HCT116 (cell line): ENCODE measurements at regions not wholly inside any gene's neighbourhood (a gene's known extent, or its start where the extent isn't known, plus 50 kb on each side); places are given as distances from the start of the nearest gene placed in this dataset.

Experiments used
- ATAC-seq: fragments of 200-7000 bp; cut with Tn5 transposase; 2 replicates; pipeline ENCODE4 v1.9.1; 2020; ENCODE audit warnings: mild to moderate bottlenecking, moderate library complexity
- BruUV-seq: library from RNA; stranded (reverse); fragments of 400-500 nt; replicated peaks from 2 replicates; lab custom pipeline; 2021; lab: Mats Ljungman, UMichigan
- CTCF ChIA-PET: fragments of 300-600 bp; sonication (Branson Sonifier 250); formaldehyde crosslinking; loops from one replicate; lab custom pipeline; 2021; ENCODE audit warnings: antibody characterized with exemption; lab: Charles Lee
- POLR2A ChIA-PET: fragments of 300-600, 350-600 bp; sonication (Branson Sonifier 250); formaldehyde crosslinking; loops from one replicate; lab custom pipeline; 2021; ENCODE audit warnings: antibody characterized with exemption; lab: Charles Lee
- RAD21 ChIA-PET, 2 experiments: fragments of 300-600 bp; sonication (Branson Sonifier 250); formaldehyde crosslinking; loops; one replicate each; lab custom pipeline; 2023; ENCODE audit warnings: low total read pairs in 2 of 2; ENCODE audit not compliant: uncharacterized antibody in 2 of 2, unreplicated experiment in 2 of 2, low non-redundant PET in 1 of 2; lab: Charles Lee
- DNase-seq: peaks from one replicate; pipeline ENCODE4 v3.0.0-alpha.2; 2010; ENCODE audit warnings: low read depth, low spot score
- H2AFZ ChIP-seq: fragments of 200-600 bp; shearing (Covaris generic), sonication (generic); 2 replicates; pipeline ENCODE4 v1.6.1; 2017; ENCODE audit warnings: low read depth, mixed run types, mixed read lengths, antibody characterized with exemption, low read length; ENCODE audit not compliant: poor library complexity, severe bottlenecking
- H3K27ac ChIP-seq: 2 replicates; pipeline ENCODE4 v1.5.1; 2012; ENCODE audit warnings: low read depth, low read length
- H3K27me3 ChIP-seq: fragments of 200-600 bp; sonication (generic); 2 replicates; pipeline ENCODE4 v1.6.1; 2016; ENCODE audit warnings: mixed run types, low read length, mixed read lengths; ENCODE audit not compliant: insufficient read depth
- H3K36me3 ChIP-seq, 2 experiments: fragments of 200-500 bp in 1 of 2; fragments of 200-600 bp in 1 of 2; sonication (Bioruptor generic) in 1 of 2; sonication (generic) in 1 of 2; 2 replicates each; pipeline versions ENCODE4 v1.5.1 to v1.6.1; 2014 to 2016; ENCODE audit warnings: low read length in 2 of 2, inconsistent platforms in 1 of 2, mixed read lengths in 1 of 2, mixed run types in 1 of 2; ENCODE audit not compliant: insufficient read depth in 2 of 2, control insufficient read depth in 1 of 2
- H3K4me1 ChIP-seq, 2 experiments: fragments of 200-600 bp in 1 of 2; sonication (generic) in 1 of 2; 2 replicates each; pipeline versions ENCODE4 v1.5.1 to v1.6.1; 2012 to 2017; ENCODE audit warnings: low read length in 2 of 2, inconsistent platforms in 1 of 2, mild to moderate bottlenecking in 1 of 2, mixed read lengths in 1 of 2, mixed run types in 1 of 2, moderate library complexity in 1 of 2; ENCODE audit not compliant: insufficient read depth in 2 of 2, control insufficient read depth in 1 of 2
- H3K4me2 ChIP-seq: fragments of 200-600 bp; sonication (generic); 2 replicates; pipeline ENCODE4 v1.6.1; 2017; ENCODE audit warnings: mixed run types, low read length, mixed read lengths
- H3K4me3 ChIP-seq, 2 experiments: fragments of 200-600 bp in 1 of 2; sonication (generic) in 1 of 2; replicated peaks in 1 of 2; 2 replicates each; pipeline ENCODE4 v1.5.1; 2011 to 2016; ENCODE audit warnings: low read length in 2 of 2, control low read depth in 1 of 2, low read depth in 1 of 2, mild to moderate bottlenecking in 1 of 2, mixed read lengths in 1 of 2, mixed run types in 1 of 2
- H3K79me2 ChIP-seq: fragments of 200-600 bp; sonication (generic); 2 replicates; pipeline ENCODE4 v1.6.1; 2017; ENCODE audit warnings: mild to moderate bottlenecking, mixed run types, low read length, moderate library complexity, mixed read lengths; ENCODE audit not compliant: insufficient read depth
- H3K9ac ChIP-seq: fragments of 200-600 bp; sonication (generic); 2 replicates; pipeline ENCODE4 v1.6.1; 2016; ENCODE audit warnings: low read length, mixed read lengths
- H3K9me2 ChIP-seq: fragments of 200-600 bp; sonication (generic), shearing (Covaris generic); 2 replicates; pipeline ENCODE4 v1.6.1; 2017; ENCODE audit warnings: mixed run types, mild to moderate bottlenecking, moderate library complexity; ENCODE audit not compliant: insufficient read depth
- H3K9me3 ChIP-seq, 2 experiments: fragments of 200-500 bp in 1 of 2; fragments of 200-600 bp in 1 of 2; sonication (Bioruptor generic) in 1 of 2; sonication (generic) in 1 of 2; 2 replicates each; pipeline ENCODE4 v1.6.1; 2014 to 2017; ENCODE audit warnings: low read length in 2 of 2, mixed read lengths in 2 of 2, inconsistent platforms in 1 of 2, low read depth in 1 of 2, mild to moderate bottlenecking in 1 of 2, mixed run types in 1 of 2, moderate library complexity in 1 of 2; ENCODE audit not compliant: control insufficient read depth in 1 of 2, insufficient read depth in 1 of 2
- H4K20me1 ChIP-seq: fragments of 200-600 bp; sonication (generic), shearing (Covaris generic); 2 replicates; pipeline ENCODE4 v1.6.1; 2017; ENCODE audit warnings: mixed run types, mild to moderate bottlenecking, moderate library complexity; ENCODE audit not compliant: insufficient read depth
- ATF3 ChIP-seq: IDR thresholded peaks from 2 replicates; pipeline ENCODE4 v1.6.1; 2012
- CBX3 ChIP-seq: IDR thresholded peaks from 2 replicates; pipeline ENCODE4 v1.6.1; 2012; ENCODE audit warnings: low read depth
- EGR1 ChIP-seq: IDR thresholded peaks from 2 replicates; pipeline ENCODE4 v1.6.1; 2012; ENCODE audit warnings: low read depth
- ELF1 ChIP-seq: IDR thresholded peaks from 2 replicates; pipeline ENCODE4 v1.6.1; 2012; ENCODE audit warnings: low read depth, borderline replicate concordance
- EZH2 ChIP-seq: fragments of 200-600 bp; sonication (generic); IDR thresholded peaks from 2 replicates; pipeline ENCODE4 v1.6.1; 2017; ENCODE audit warnings: antibody characterized with exemption, mixed run types
- EZH2phosphoT487 ChIP-seq: fragments of 200-600 bp; IDR thresholded peaks from 2 replicates; pipeline ENCODE4 v1.6.1; 2018; ENCODE audit warnings: antibody characterized with exemption, borderline replicate concordance
- RAD21 ChIP-seq: IDR thresholded peaks from 2 replicates; pipeline ENCODE4 v1.6.1; 2012; ENCODE audit warnings: low read depth, mild to moderate bottlenecking
- REST ChIP-seq: IDR thresholded peaks from 2 replicates; pipeline ENCODE4 v1.6.1; 2012; ENCODE audit warnings: low read depth
- SIN3A ChIP-seq: IDR thresholded peaks from 2 replicates; pipeline ENCODE4 v1.6.1; 2012; ENCODE audit warnings: low read depth
- SP1 ChIP-seq: IDR thresholded peaks from 2 replicates; pipeline ENCODE4 v1.6.1; 2012; ENCODE audit warnings: low read depth
- SRF ChIP-seq: IDR thresholded peaks from 2 replicates; pipeline ENCODE4 v1.6.1; 2012; ENCODE audit warnings: low read depth
- ZFX ChIP-seq: fragments of 450-650 bp; IDR thresholded peaks from 2 replicates; pipeline ENCODE4 v1.6.1; 2017
- intact Hi-C: fragments of 100-400 bp; cut with micrococcal nuclease; formaldehyde crosslinking; loops from 2 replicates; pipeline ENCODE4 v1.10.0; 2022
- TF ChIP-seq, protein P1 (sequence below), 3 experiments: fragments of 200-600 bp in 1 of 3; sonication (generic) in 1 of 3; IDR thresholded peaks in 2 of 3; conservative IDR thresholded peaks in 1 of 3; 2 replicates each; pipeline ENCODE4 v1.5.1; 2012 to 2017; ENCODE audit warnings: low read depth in 2 of 3, low read length in 2 of 3, antibody characterized with exemption in 1 of 3, borderline replicate concordance in 1 of 3, control low read depth in 1 of 3, mild to moderate bottlenecking in 1 of 3, mixed read lengths in 1 of 3, mixed run types in 1 of 3, moderate library complexity in 1 of 3; ENCODE audit not compliant: insufficient read depth in 1 of 3
- TF ChIP-seq, protein P2 (sequence below): IDR thresholded peaks from 2 replicates; pipeline ENCODE4 v1.6.1; 2011; ENCODE audit warnings: mild to moderate bottlenecking, low read length, moderate library complexity; ENCODE audit not compliant: insufficient replicate concordance; ENCODE audit errors: extremely low read depth

GRCh38 chr18:40569605-40570004, 1385.4 kb upstream of the PIK3C3 start:
- Histone ChIP-seq H3K36me3 (no peaks in the 10 kb centered on the region), H3K4me1 (no peaks in the 10 kb centered on the region), H3K9ac (no peak overlapping the region), H2AFZ (no peak overlapping the region), H3K79me2 (no peaks in the 10 kb centered on the region), H3K27ac (no peak overlapping the region), H3K4me2 (no peak overlapping the region), H3K4me3 (no peak overlapping the region), H3K9me2 (no peaks in the 10 kb centered on the region), H3K9me3 (peaks cover 9 to 11% of the 10 kb centered on the region in 2 experiments; a peak in 2 of 4 replicates), H4K20me1 (no peaks in the 10 kb centered on the region), H3K27me3 (no peaks in the 10 kb centered on the region)
- CTCF ChIA-PET: no interaction called here
- no peak for ATAC-seq
- POLR2A ChIA-PET: no interaction called here
- TF ChIP-seq EZH2phosphoT487 (no peak), ZFX (no peak), SRF (no peak), ELF1 (no peak), REST (no peak), SIN3A (no peak)
- BruUV-seq: no TSS peak
- intact Hi-C loops: no loop called here
- RAD21 ChIA-PET: no interaction called here
- no peak for DNase-seq

GRCh38 chr18:40566510-40566844, 1388.6 kb upstream of the PIK3C3 start:
- ChIA-PET CTCF (no interaction called here), RAD21 (no interaction called here), POLR2A (no interaction called here)
- no TSS peak for BruUV-seq
- Histone ChIP-seq H3K27ac (no peak overlapping the region), H3K79me2 (no peaks in the 10 kb centered on the region), H3K9me3 (peaks cover 4 to 20% of the 10 kb centered on the region in 2 experiments; a peak in 2 of 4 replicates), H3K27me3 (no peaks in the 10 kb centered on the region), H3K4me3 (no peak overlapping the region), H3K4me2 (no peak overlapping the region), H3K9me2 (no peaks in the 10 kb centered on the region), H4K20me1 (no peaks in the 10 kb centered on the region), H3K9ac (no peak overlapping the region), H2AFZ (no peak overlapping the region), H3K36me3 (no peaks in the 10 kb centered on the region), H3K4me1 (no peaks in the 10 kb centered on the region)
- ATAC-seq (no peak), DNase-seq (no peak)
- intact Hi-C loops: no loop called here
- TF ChIP-seq ZFX (no peak), EGR1 (no peak), EZH2 (no peak), SRF (no peak), RAD21 (no peak), ATF3 (no peak), SP1 (no peak), CBX3 (no peak), ELF1 (no peak)
- TF ChIP-seq, protein P1, sequence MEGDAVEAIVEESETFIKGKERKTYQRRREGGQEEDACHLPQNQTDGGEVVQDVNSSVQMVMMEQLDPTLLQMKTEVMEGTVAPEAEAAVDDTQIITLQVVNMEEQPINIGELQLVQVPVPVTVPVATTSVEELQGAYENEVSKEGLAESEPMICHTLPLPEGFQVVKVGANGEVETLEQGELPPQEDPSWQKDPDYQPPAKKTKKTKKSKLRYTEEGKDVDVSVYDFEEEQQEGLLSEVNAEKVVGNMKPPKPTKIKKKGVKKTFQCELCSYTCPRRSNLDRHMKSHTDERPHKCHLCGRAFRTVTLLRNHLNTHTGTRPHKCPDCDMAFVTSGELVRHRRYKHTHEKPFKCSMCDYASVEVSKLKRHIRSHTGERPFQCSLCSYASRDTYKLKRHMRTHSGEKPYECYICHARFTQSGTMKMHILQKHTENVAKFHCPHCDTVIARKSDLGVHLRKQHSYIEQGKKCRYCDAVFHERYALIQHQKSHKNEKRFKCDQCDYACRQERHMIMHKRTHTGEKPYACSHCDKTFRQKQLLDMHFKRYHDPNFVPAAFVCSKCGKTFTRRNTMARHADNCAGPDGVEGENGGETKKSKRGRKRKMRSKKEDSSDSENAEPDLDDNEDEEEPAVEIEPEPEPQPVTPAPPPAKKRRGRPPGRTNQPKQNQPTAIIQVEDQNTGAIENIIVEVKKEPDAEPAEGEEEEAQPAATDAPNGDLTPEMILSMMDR (IDR thresholded peaks at IDR 0.05 in 2 of 3, conservative IDR thresholded peaks at IDR 0.05 in 1 of 3; ENCODE audit: borderline replicate concordance in 1 of 3, insufficient read depth in 1 of 3, low read depth in 2 of 3, low read length in 2 of 3): no peak
- TF ChIP-seq, protein P2, sequence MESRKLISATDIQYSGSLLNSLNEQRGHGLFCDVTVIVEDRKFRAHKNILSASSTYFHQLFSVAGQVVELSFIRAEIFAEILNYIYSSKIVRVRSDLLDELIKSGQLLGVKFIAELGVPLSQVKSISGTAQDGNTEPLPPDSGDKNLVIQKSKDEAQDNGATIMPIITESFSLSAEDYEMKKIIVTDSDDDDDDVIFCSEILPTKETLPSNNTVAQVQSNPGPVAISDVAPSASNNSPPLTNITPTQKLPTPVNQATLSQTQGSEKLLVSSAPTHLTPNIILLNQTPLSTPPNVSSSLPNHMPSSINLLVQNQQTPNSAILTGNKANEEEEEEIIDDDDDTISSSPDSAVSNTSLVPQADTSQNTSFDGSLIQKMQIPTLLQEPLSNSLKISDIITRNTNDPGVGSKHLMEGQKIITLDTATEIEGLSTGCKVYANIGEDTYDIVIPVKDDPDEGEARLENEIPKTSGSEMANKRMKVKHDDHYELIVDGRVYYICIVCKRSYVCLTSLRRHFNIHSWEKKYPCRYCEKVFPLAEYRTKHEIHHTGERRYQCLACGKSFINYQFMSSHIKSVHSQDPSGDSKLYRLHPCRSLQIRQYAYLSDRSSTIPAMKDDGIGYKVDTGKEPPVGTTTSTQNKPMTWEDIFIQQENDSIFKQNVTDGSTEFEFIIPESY: no peak
